ENCODE measurements at regions not wholly inside any gene's neighbourhood (a gene's known extent, or its start where the extent isn't known, plus 50 kb on each side); places are given as distances from the start of the nearest gene placed in this dataset.

GRCh38 chr3:86634361-86634760 lies 356.6 kb downstream of the VGLL3 start:
- TF ChIP-seq, protein P1, sequence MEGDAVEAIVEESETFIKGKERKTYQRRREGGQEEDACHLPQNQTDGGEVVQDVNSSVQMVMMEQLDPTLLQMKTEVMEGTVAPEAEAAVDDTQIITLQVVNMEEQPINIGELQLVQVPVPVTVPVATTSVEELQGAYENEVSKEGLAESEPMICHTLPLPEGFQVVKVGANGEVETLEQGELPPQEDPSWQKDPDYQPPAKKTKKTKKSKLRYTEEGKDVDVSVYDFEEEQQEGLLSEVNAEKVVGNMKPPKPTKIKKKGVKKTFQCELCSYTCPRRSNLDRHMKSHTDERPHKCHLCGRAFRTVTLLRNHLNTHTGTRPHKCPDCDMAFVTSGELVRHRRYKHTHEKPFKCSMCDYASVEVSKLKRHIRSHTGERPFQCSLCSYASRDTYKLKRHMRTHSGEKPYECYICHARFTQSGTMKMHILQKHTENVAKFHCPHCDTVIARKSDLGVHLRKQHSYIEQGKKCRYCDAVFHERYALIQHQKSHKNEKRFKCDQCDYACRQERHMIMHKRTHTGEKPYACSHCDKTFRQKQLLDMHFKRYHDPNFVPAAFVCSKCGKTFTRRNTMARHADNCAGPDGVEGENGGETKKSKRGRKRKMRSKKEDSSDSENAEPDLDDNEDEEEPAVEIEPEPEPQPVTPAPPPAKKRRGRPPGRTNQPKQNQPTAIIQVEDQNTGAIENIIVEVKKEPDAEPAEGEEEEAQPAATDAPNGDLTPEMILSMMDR (IDR thresholded peaks at IDR 0.05): no peak

- TF ChIP-seq, protein P1 (IDR thresholded peaks at IDR 0.05): no peak
These were observed 361.4 kb downstream of the VGLL3 start for GRCh38 chr3:86629511-86629910.

DNA sequence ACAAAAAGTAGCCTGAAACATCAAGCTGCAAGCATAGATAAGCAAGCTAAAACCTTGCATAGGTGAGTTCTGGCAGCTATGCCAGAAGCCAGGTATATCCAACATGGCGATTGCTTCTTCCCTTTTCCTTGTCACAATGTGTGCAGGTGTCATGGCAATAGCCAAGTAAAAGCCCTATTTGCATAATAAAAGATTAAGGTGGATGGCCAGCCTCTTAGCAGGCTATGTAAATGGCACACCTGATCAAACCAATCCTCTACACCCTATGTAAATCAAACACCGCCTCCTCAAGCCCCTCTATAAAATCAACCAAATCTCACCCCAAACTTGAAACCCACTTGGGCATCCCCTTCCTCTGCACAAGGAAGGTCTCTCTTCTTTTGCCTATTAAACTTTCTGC lies 366.8 kb downstream of the VGLL3 start:
- TF ChIP-seq, protein P1 (IDR thresholded peaks at IDR 0.05): no peak

GRCh38 chr3:86618706-86619105 lies 372.2 kb downstream of the VGLL3 start:
- TF ChIP-seq, protein P1 (IDR thresholded peaks at IDR 0.05): no peak

- TF ChIP-seq, protein P1 (IDR thresholded peaks at IDR 0.05): no peak
These were observed 385.8 kb downstream of the VGLL3 start for GRCh38 chr3:86605166-86605565.

DNA sequence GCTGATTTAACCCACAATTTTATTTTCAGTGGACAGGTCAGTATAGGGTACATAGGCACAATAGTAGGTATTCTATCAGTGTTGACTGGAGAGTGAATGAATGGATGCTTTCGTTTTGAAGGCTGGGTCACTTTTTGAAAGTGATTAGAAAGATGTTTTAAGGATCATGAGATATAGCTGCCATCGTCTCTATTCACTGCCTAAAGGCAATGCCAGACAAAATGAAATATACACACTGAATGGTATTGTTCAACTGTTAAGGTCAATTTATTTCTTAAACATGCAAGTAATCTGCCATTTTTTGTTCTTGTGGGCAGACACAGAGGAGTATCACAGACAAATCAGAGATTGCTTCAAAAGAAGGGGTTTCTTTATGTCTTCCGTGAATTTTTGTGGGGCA lies 395.3 kb downstream of the VGLL3 start:
- TF ChIP-seq, protein P1 (IDR thresholded peaks at IDR 0.05): no peak

DNA sequence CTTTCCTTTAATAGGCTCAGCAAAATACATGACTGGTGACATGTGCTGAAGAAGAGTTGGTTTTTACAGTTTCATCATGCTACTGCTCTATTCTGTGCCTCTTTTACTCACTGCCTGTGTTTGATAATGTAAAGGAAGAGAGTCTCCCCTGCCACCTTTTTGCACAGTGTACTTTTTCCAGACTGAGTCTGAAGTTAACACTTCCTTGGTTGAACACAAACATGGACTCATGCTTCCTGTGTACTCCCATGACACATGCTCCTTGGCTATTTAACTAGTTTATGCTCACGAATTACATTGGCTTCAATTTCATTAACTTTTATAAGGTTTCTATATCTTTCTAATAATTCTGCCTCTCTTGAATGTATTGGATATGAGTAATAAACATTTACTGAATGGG lies 396.1 kb downstream of the VGLL3 start:
- TF ChIP-seq, protein P1 (IDR thresholded peaks at IDR 0.05): no peak

DNA sequence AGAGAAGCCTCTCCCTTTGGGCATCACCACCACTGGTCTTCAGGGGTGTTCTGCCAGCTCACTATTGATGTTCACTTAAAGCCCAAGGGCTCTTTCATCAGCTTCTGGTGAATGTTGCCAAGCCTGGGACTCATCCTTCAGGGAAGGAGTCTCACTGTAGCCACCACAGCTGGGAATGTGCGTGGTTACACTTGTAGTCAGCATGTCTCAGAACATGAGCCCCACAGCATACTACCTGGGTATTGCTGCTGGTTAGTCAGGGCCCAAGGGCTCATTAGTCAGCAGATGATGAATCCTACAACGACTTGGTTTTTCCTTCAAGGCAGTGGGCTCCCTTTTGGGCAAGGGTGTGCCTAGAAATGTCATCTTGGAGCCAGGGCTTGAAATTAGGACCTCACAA lies 412.9 kb downstream of the VGLL3 start:
- TF ChIP-seq, protein P1 (IDR thresholded peaks at IDR 0.05): no peak

All from LNCAP (cell line).